Spleen (tissue), 7 donors: ENCODE measurements at regions not wholly inside any gene's neighbourhood (a gene's known extent, or its start where the extent isn't known, plus 50 kb on each side); places are given as distances from the start of the nearest gene placed in this dataset.

Source experiments
- POLR2A ChIP-seq, 3 donors: fragments of 450-650 bp; IDR thresholded peaks; one replicate each; pipeline ENCODE4 v1.5.1; 2017; ENCODE audit warnings: antibody characterized with exemption in 3 of 3, mild to moderate bottlenecking in 1 of 3
- POLR2AphosphoS5 ChIP-seq, 3 donors: sonication (generic); formaldehyde crosslinking; IDR thresholded peaks; one replicate each; pipeline ENCODE4 v1.5.1; 2017; ENCODE audit warnings: antibody characterized with exemption in 3 of 3
- TF ChIP-seq, protein P1 (sequence below), 11 experiments: fragments of 200-600 bp in 7 of 11; fragments of 450-650 bp in 4 of 11; sonication (generic) in 4 of 11; IDR thresholded peaks in 8 of 11; conservative IDR thresholded peaks in 3 of 11; 1 replicate in 7 of 11; 2 replicates in 4 of 11; pipeline versions ENCODE4 v1.4.0 to v1.8.0; 2016 to 2021; ENCODE audit warnings: antibody characterized with exemption in 11 of 11, inconsistent platforms in 4 of 11, mild to moderate bottlenecking in 1 of 11
- donor health status: DM: no; HTN: no; CAD: no; lungs with moderate emphysema.
- donor health status: DM: no; HTN: no; CAD: no.
- donor health status: DM: no; HTN: no; CAD: no.

- TF ChIP-seq, protein P1, sequence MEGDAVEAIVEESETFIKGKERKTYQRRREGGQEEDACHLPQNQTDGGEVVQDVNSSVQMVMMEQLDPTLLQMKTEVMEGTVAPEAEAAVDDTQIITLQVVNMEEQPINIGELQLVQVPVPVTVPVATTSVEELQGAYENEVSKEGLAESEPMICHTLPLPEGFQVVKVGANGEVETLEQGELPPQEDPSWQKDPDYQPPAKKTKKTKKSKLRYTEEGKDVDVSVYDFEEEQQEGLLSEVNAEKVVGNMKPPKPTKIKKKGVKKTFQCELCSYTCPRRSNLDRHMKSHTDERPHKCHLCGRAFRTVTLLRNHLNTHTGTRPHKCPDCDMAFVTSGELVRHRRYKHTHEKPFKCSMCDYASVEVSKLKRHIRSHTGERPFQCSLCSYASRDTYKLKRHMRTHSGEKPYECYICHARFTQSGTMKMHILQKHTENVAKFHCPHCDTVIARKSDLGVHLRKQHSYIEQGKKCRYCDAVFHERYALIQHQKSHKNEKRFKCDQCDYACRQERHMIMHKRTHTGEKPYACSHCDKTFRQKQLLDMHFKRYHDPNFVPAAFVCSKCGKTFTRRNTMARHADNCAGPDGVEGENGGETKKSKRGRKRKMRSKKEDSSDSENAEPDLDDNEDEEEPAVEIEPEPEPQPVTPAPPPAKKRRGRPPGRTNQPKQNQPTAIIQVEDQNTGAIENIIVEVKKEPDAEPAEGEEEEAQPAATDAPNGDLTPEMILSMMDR (IDR thresholded peaks at IDR 0.05 in 8 of 11, conservative IDR thresholded peaks at IDR 0.05 in 3 of 11), result no peak
- peak in 1 of 3 donors; percentile 56 for TF ChIP-seq POLR2AphosphoS5 (IDR thresholded peaks at IDR 0.05)
- TF ChIP-seq POLR2A (IDR thresholded peaks at IDR 0.05), result no peak
Measured at GRCh38 chr2:145066151-145066661, 546.3 kb upstream of the ZEB2 start.
